Tibial artery (tissue), 4 donors: ENCODE measurements at regions not wholly inside any gene's neighbourhood (a gene's known extent, or its start where the extent isn't known, plus 50 kb on each side); places are given as distances from the start of the nearest gene placed in this dataset.
"Not testable (repeated sequence)": the region's sequence is repeated elsewhere in the genome, so short reads cannot be mapped to it uniquely, and the experiment has no call there.

Experiments
- DNase-seq, 2 donors: peaks; one replicate each; pipeline ENCODE4 v3.0.0-alpha.2; 2019
- H3K27ac ChIP-seq, 2 donors: fragments of 200-600 bp; sonication (generic) in 1 of 2; 1 replicate in 1 of 2; 2 replicates in 1 of 2; pipeline ENCODE4 v1.5.1; 2018 to 2019; ENCODE audit warnings: mild to moderate bottlenecking in 1 of 2
- H3K27me3 ChIP-seq, 2 donors: fragments of 200-600 bp; sonication (generic) in 1 of 2; one replicate each; pipeline versions ENCODE4 v1.5.1 to v1.6.0; 2016 to 2019
- H3K36me3 ChIP-seq, 3 donors: fragments of 200-600 bp; sonication (generic) in 2 of 3; one replicate each; pipeline ENCODE4 v1.5.1; 2016 to 2019; ENCODE audit warnings: mild to moderate bottlenecking in 2 of 3
- H3K4me1 ChIP-seq, 4 donors: fragments of 200-600 bp; sonication (generic) in 2 of 4; 1 replicate in 3 of 4; 2 replicates in 1 of 4; pipeline ENCODE4 v1.5.1; 2016 to 2019
- H3K4me3 ChIP-seq, 2 donors: fragments of 200-600 bp; sonication (generic) in 1 of 2; 1 replicate in 1 of 2; 2 replicates in 1 of 2; pipeline ENCODE4 v1.5.1; 2018 to 2019; ENCODE audit warnings: mild to moderate bottlenecking in 2 of 2
- H3K9me3 ChIP-seq, 3 donors: fragments of 200-600 bp; sonication (generic) in 1 of 3; one replicate each; pipeline ENCODE4 v1.5.1; 2016 to 2019
- CTCF ChIP-seq, 2 experiments: fragments of 200-600 bp in 1 of 2; fragments of 450-650 bp in 1 of 2; IDR thresholded peaks; one replicate each; pipeline ENCODE4 v1.5.1; 2017 to 2019; ENCODE audit warnings: antibody characterized with exemption in 2 of 2, mild to moderate bottlenecking in 1 of 2, moderate library complexity in 1 of 2
- intact Hi-C: fragments of 100-400 bp; cut with DNase I; formaldehyde crosslinking; loops from one replicate; pipeline ENCODE4 v1.15.0; 2023; ENCODE audit warnings: low total_unique reads

DNA sequence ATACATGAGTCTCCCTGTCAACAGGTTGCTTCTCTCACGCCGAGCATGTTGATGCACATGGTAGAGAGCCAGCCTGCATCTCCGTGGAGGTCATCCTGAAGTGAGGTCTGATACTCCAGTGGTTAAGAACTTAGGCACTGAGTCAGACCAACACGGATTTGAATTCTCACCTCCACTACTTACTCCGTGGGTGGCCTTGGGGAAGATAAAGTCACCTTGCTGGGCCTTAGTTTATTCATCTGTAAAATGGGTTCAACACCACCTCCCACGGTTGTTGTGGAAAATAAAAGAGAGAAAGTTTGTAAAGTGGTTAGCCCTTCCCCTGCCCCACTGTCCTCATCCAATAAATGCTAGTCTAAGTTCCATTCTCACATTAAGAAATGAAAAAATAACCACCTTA, 408.9 kb downstream of the MED13L start:
- intact Hi-C loops: no loop called here
- no peaks in the 10 kb centered on the region for H3K4me1 ChIP-seq
- H3K27me3 ChIP-seq: peaks cover 0 to 15% of the 10 kb centered on the region in 2 donors
- no peak for DNase-seq
- H3K27ac ChIP-seq: no peak overlapping the region
- TF ChIP-seq CTCF (IDR thresholded peaks at IDR 0.05): no peak
- no peak overlapping the region for H3K4me3 ChIP-seq
- H3K9me3 ChIP-seq: no peaks in the 10 kb centered on the region
- H3K36me3 ChIP-seq: no peaks in the 10 kb centered on the region

GRCh38 chr12:115867854-115868253, 409.6 kb downstream of the MED13L start:
- no peak overlapping the region for H3K27ac ChIP-seq
- H3K27me3 ChIP-seq: peaks cover 0 to 15% of the 10 kb centered on the region in 2 donors
- no peaks in the 10 kb centered on the region for H3K36me3 ChIP-seq
- no peaks in the 10 kb centered on the region for H3K9me3 ChIP-seq
- TF ChIP-seq CTCF (IDR thresholded peaks at IDR 0.05): no peak
- H3K4me1 ChIP-seq: no peaks in the 10 kb centered on the region
- DNase-seq: no peak
- intact Hi-C loops: no loop called here
- no peak overlapping the region for H3K4me3 ChIP-seq

GRCh38 chr12:115866909-115867525, 410.5 kb downstream of the MED13L start:
- Histone ChIP-seq H3K27me3 (peaks cover 0 to 12% of the 10 kb centered on the region in 2 donors), H3K4me1 (no peaks in the 10 kb centered on the region), H3K9me3 (no peaks in the 10 kb centered on the region), H3K27ac (no peak overlapping the region), H3K36me3 (no peaks in the 10 kb centered on the region), H3K4me3 (no peak overlapping the region)
- no peak for TF ChIP-seq CTCF (IDR thresholded peaks at IDR 0.05)
- no peak for DNase-seq
- intact Hi-C loops: no loop called here

DNA sequence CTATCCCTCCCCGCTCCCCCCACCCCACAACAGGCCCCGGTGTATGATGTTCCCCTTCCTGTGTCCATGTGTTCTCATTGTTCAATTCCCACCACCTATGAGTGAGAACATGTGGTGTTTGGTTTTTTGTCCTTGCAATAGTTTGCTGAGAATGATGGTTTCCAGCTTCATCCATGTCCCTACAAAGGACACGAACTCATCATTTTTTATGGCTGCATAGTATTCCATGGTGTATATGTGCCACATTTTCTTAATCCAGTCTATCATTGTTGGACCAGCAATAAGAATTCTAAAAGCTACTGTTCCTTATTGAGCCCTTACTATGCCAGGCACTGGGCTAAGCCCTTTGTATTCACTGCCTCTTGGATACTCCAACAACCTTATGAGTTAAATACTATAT, 411.2 kb downstream of the MED13L start:
- H3K4me1 ChIP-seq, H3K36me3 ChIP-seq, DNase-seq, H3K9me3 ChIP-seq, H3K4me3 ChIP-seq, intact Hi-C loops, H3K27ac ChIP-seq: not testable (repeated sequence)
- peaks cover 0 to 12% of the 10 kb centered on the region in 2 donors for H3K27me3 ChIP-seq

GRCh38 chr12:115864396-115864795, 413.1 kb downstream of the MED13L start:
- no peak for DNase-seq
- Histone ChIP-seq H3K4me1 (no peaks in the 10 kb centered on the region), H3K36me3 (no peaks in the 10 kb centered on the region), H3K27ac (no peak overlapping the region), H3K9me3 (no peaks in the 10 kb centered on the region), H3K27me3 (peaks cover 0 to 12% of the 10 kb centered on the region in 2 donors), H3K4me3 (no peak overlapping the region)
- intact Hi-C loops: no loop called here
- no peak for TF ChIP-seq CTCF (IDR thresholded peaks at IDR 0.05)

- no peak for TF ChIP-seq CTCF (IDR thresholded peaks at IDR 0.05)
- H3K27me3 ChIP-seq: peaks cover 0 to 15% of the 10 kb centered on the region in 2 donors
- H3K4me3 ChIP-seq: no peak overlapping the region
- DNase-seq: no peak
- H3K9me3 ChIP-seq: no peaks in the 10 kb centered on the region
- H3K36me3 ChIP-seq: no peaks in the 10 kb centered on the region
- no peak overlapping the region for H3K27ac ChIP-seq
- H3K4me1 ChIP-seq: no peaks in the 10 kb centered on the region
- intact Hi-C loops: no loop called here
Observed at GRCh38 chr12:115860619-115861018, 416.9 kb downstream of the MED13L start.
